Activated T-cell treated with anti-CD3 and anti-CD28 coated beads for 48 hours (primary cell): ENCODE measurements at regions not wholly inside any gene's neighbourhood (a gene's known extent, or its start where the extent isn't known, plus 50 kb on each side); places are given as distances from the start of the nearest gene placed in this dataset.
"Not testable (repeated sequence)": the region's sequence is repeated elsewhere in the genome, so short reads cannot be mapped to it uniquely, and the experiment has no call there.

Experiments used
- DNase-seq: peaks from one replicate; pipeline ENCODE4 v3.0.0-alpha.2; 2020; ENCODE audit warnings: low read depth

- DNase-seq: not testable (repeated sequence)
Observed at GRCh38 chr7:155397758-155398714, 59.9 kb upstream of the EN2 start.

GRCh38 chr7:155398944-155399343 is 59.0 kb upstream of the EN2 start:
- peak; percentile 37 for DNase-seq

GRCh38 chr7:155399577-155399976 is 58.4 kb upstream of the EN2 start:
- DNase-seq: no peak

GRCh38 chr7:155401231-155401630 is 56.7 kb upstream of the EN2 start:
- no peak for DNase-seq

GRCh38 chr7:155401884-155402283 is 56.0 kb upstream of the EN2 start:
- DNase-seq: no peak

GRCh38 chr7:155402941-155403340 is 55.0 kb upstream of the EN2 start:
- DNase-seq: no peak

GRCh38 chr7:155404976-155405375 is 53.0 kb upstream of the EN2 start:
- DNase-seq: no peak

- DNase-seq: no peak
Observed at GRCh38 chr7:155405399-155406318, 52.3 kb upstream of the EN2 start.

- no peak for DNase-seq
Observed at GRCh38 chr7:155407799-155408198, 50.1 kb upstream of the EN2 start.
